H1 (cell line): ENCODE measurements at regions not wholly inside any gene's neighbourhood (a gene's known extent, or its start where the extent isn't known, plus 50 kb on each side); places are given as distances from the start of the nearest gene placed in this dataset.

Experiments
- CTCF ChIA-PET: fragments of 300-600 bp; sonication (Branson Sonifier 250); formaldehyde crosslinking; loops from one replicate; lab custom pipeline; 2021; ENCODE audit not compliant: partially characterized antibody; lab: Charles Lee
- POLR2A ChIA-PET: fragments of 300-600 bp; sonication (Branson Sonifier 250); formaldehyde crosslinking; loops from one replicate; lab custom pipeline; 2021; ENCODE audit warnings: inconsistent platforms; ENCODE audit not compliant: partially characterized antibody; lab: Charles Lee
- DNase-seq, 2 experiments: peaks; one replicate each; pipeline versions ENCODE4 v3.0.0 to v3.0.0-alpha.2; 2010 to 2022; ENCODE audit warnings: low spot score in 2 of 2, low read depth in 1 of 2, mixed read lengths in 1 of 2
- FAIRE-seq: peaks from 2 replicates; lab custom pipeline; 2011; peaks lifted over from hg19 to GRCh38; lab: Jason Lieb, UNC
- H2AFZ ChIP-seq: 2 replicates; pipeline ENCODE4 v1.8.1; 2012; ENCODE audit warnings: low read length, inconsistent platforms
- H2AK5ac ChIP-seq: 2 replicates; pipeline ENCODE4 v1.6.1; 2013; ENCODE audit warnings: low read depth, low read length
- H2BK120ac ChIP-seq: replicated peaks from 2 replicates; pipeline ENCODE3; 2013; ENCODE audit warnings: low read depth, low read length, inconsistent platforms
- H2BK12ac ChIP-seq: 2 replicates; pipeline ENCODE4 v1.6.1; 2013; ENCODE audit warnings: low read depth, low read length
- H2BK15ac ChIP-seq: 2 replicates; pipeline ENCODE4 v1.6.1; 2013; ENCODE audit warnings: low read length
- H2BK20ac ChIP-seq: 2 replicates; pipeline ENCODE4 v1.6.1; 2013; ENCODE audit warnings: low read length
- H2BK5ac ChIP-seq: 2 replicates; pipeline ENCODE4 v1.6.1; 2013; ENCODE audit warnings: low read depth, low read length
- H3K14ac ChIP-seq: 2 replicates; pipeline ENCODE4 v1.6.1; 2013; ENCODE audit warnings: inconsistent platforms; ENCODE audit not compliant: insufficient read length
- H3K18ac ChIP-seq: 2 replicates; pipeline ENCODE4 v1.6.1; 2013; ENCODE audit warnings: low read length; ENCODE audit errors: extremely low read depth
- H3K23ac ChIP-seq: 2 replicates; pipeline ENCODE4 v1.6.1; 2013; ENCODE audit warnings: inconsistent platforms; ENCODE audit not compliant: insufficient read length
- H3K23me2 ChIP-seq: 2 replicates; pipeline ENCODE4 v1.6.1; 2013; ENCODE audit warnings: low read depth, low read length
- H3K27ac ChIP-seq: 2 replicates; pipeline ENCODE4 v1.6.1; 2011; ENCODE audit warnings: low read depth, low read length, inconsistent platforms
- H3K27me3 ChIP-seq, 4 experiments: replicated peaks in 1 of 4; 1 replicate in 1 of 4; 2 replicates in 3 of 4; pipeline versions ENCODE4 v1.6.1 to v1.8.1; 2011 to 2013; ENCODE audit warnings: low read length in 3 of 4, mild to moderate bottlenecking in 3 of 4, inconsistent platforms in 2 of 4, mixed read lengths in 2 of 4, moderate library complexity in 1 of 4; ENCODE audit not compliant: control insufficient read depth in 3 of 4, insufficient read depth in 3 of 4; ENCODE audit errors: extremely low read depth in 1 of 4
- H3K36me3 ChIP-seq, 4 experiments: 2 replicates each; pipeline versions ENCODE4 v1.6.1 to v1.8.1; 2011 to 2013; ENCODE audit warnings: mild to moderate bottlenecking in 4 of 4, low read length in 3 of 4, moderate library complexity in 2 of 4, control low read depth in 1 of 4, inconsistent platforms in 1 of 4; ENCODE audit not compliant: insufficient read depth in 4 of 4, control insufficient read depth in 2 of 4
- H3K4ac ChIP-seq: replicated peaks from 2 replicates; pipeline ENCODE3; 2013; ENCODE audit warnings: low read length, low read depth, mixed read lengths, inconsistent platforms; ENCODE audit not compliant: insufficient read length
- H3K4me1 ChIP-seq, 4 experiments: replicated peaks in 1 of 4; 1 replicate in 1 of 4; 2 replicates in 3 of 4; pipeline versions ENCODE4 v1.6.1 to v1.8.1; 2011 to 2013; ENCODE audit warnings: low read length in 3 of 4, inconsistent platforms in 2 of 4, mixed read lengths in 1 of 4; ENCODE audit not compliant: insufficient read depth in 4 of 4, control insufficient read depth in 3 of 4
- H3K4me2 ChIP-seq, 2 experiments: 2 replicates each; pipeline versions ENCODE4 v1.6.1 to v1.8.1; 2011 to 2013; ENCODE audit warnings: low read depth in 2 of 2, low read length in 2 of 2, control low read depth in 1 of 2, inconsistent platforms in 1 of 2, mild to moderate bottlenecking in 1 of 2; ENCODE audit not compliant: insufficient read depth in 1 of 2
- H3K4me3 ChIP-seq, 4 experiments: fragments of 200-600, 300-600 bp in 1 of 4; sonication (generic), shearing (Covaris generic), sonication (Bioruptor Twin) in 1 of 4; 2 replicates each; pipeline versions ENCODE4 v1.5.1 to v1.8.1; 2011 to 2016; ENCODE audit warnings: low read length in 4 of 4, low read depth in 3 of 4, control low read depth in 2 of 4, inconsistent platforms in 2 of 4, mild to moderate bottlenecking in 2 of 4, mixed read lengths in 1 of 4, moderate library complexity in 1 of 4; ENCODE audit not compliant: insufficient read depth in 2 of 4; ENCODE audit errors: extremely low read depth in 1 of 4
- H3K56ac ChIP-seq: replicated peaks from 2 replicates; pipeline ENCODE3; 2013; ENCODE audit warnings: low read depth, mild to moderate bottlenecking, mixed read lengths, low read length, inconsistent platforms; ENCODE audit not compliant: insufficient read length
- H3K79me1 ChIP-seq: 2 replicates; pipeline ENCODE4 v1.6.1; 2013; ENCODE audit warnings: low read depth, low read length, control low read depth
- H3K79me2 ChIP-seq, 2 experiments: 2 replicates each; pipeline versions ENCODE4 v1.6.1 to v1.8.1; 2012 to 2013; ENCODE audit warnings: low read length in 2 of 2, mild to moderate bottlenecking in 2 of 2, inconsistent platforms in 1 of 2; ENCODE audit not compliant: insufficient read depth in 2 of 2, control insufficient read depth in 1 of 2
- H3K9ac ChIP-seq, 4 experiments: replicated peaks in 1 of 4; 1 replicate in 1 of 4; 2 replicates in 3 of 4; pipeline versions ENCODE4 v1.6.1 to v1.8.1; 2011 to 2013; ENCODE audit warnings: low read depth in 3 of 4, low read length in 3 of 4, control low read depth in 2 of 4, mild to moderate bottlenecking in 2 of 4, moderate library complexity in 2 of 4, inconsistent platforms in 1 of 4; ENCODE audit errors: extremely low read depth in 1 of 4
- H3K9me3 ChIP-seq, 2 experiments: 2 replicates each; pipeline versions ENCODE4 v1.6.1 to v1.8.1; 2012 to 2013; ENCODE audit warnings: mild to moderate bottlenecking in 2 of 2, moderate library complexity in 2 of 2, control low read depth in 1 of 2, inconsistent platforms in 1 of 2, low read depth in 1 of 2, low read length in 1 of 2, mixed read lengths in 1 of 2; ENCODE audit not compliant: insufficient read depth in 2 of 2
- H4K20me1 ChIP-seq, 2 experiments: replicated peaks in 1 of 2; 2 replicates each; pipeline versions ENCODE3 to v1.8.1; 2011 to 2013; ENCODE audit warnings: inconsistent platforms in 2 of 2, low read length in 2 of 2, mild to moderate bottlenecking in 1 of 2; ENCODE audit not compliant: insufficient read depth in 2 of 2, control insufficient read depth in 1 of 2
- H4K5ac ChIP-seq: 2 replicates; pipeline ENCODE4 v1.6.1; 2013; ENCODE audit warnings: low read length, low read depth, mixed read lengths, inconsistent platforms; ENCODE audit not compliant: insufficient read length
- H4K8ac ChIP-seq: 2 replicates; pipeline ENCODE4 v1.8.0; 2013; ENCODE audit warnings: mild to moderate bottlenecking, moderate library complexity, low read length, inconsistent platforms; ENCODE audit not compliant: insufficient read depth; ENCODE audit errors: extremely low read depth
- H4K91ac ChIP-seq: replicated peaks from 2 replicates; pipeline ENCODE3; 2013; ENCODE audit warnings: low read length, mixed read lengths, inconsistent platforms; ENCODE audit not compliant: insufficient read length
- CBX8 ChIP-seq: fragments of 300-800, 300-1000 bp; sonication (generic); IDR thresholded peaks from 2 replicates; pipeline ENCODE4 v1.7.1; 2016; ENCODE audit warnings: low read depth, low read length, borderline replicate concordance
- CHD1 ChIP-seq: IDR thresholded peaks from 2 replicates; pipeline ENCODE4 v1.6.1; 2012; ENCODE audit warnings: low read depth, low read length, improper control_type of control experiment
- CREB1 ChIP-seq: IDR thresholded peaks from 2 replicates; pipeline ENCODE4 v1.6.1; 2012; ENCODE audit warnings: inconsistent platforms
- EP300 ChIP-seq, 2 experiments: IDR thresholded peaks; 1 replicate in 1 of 2; 2 replicates in 1 of 2; pipeline ENCODE4 v1.6.1; 2011 to 2012; ENCODE audit warnings: low read depth in 2 of 2, low read length in 2 of 2, mild to moderate bottlenecking in 2 of 2, borderline replicate concordance in 1 of 2, inconsistent platforms in 1 of 2, moderate library complexity in 1 of 2
- JUN ChIP-seq: IDR thresholded peaks from 2 replicates; pipeline ENCODE4 v1.6.1; 2011; ENCODE audit warnings: low read depth, mild to moderate bottlenecking, improper control_type of control experiment, low read length
- MAFK ChIP-seq: IDR thresholded peaks from 2 replicates; pipeline ENCODE4 v1.6.1; 2012; ENCODE audit warnings: low read depth, mild to moderate bottlenecking, improper control_type of control experiment, low read length
- SIX5 ChIP-seq: IDR thresholded peaks from 2 replicates; pipeline ENCODE4 v1.6.1; 2011; ENCODE audit warnings: mild to moderate bottlenecking, low read depth, low read length
- WGBS, 2 experiments: shearing (Covaris generic) in 1 of 2; methylation state at CpG; one replicate each; pipeline versions ENCODE4 v1.1.6 to v1.1.7; 2013 to 2015; ENCODE audit warnings: low lambda C conversion rate in 2 of 2, mixed read lengths in 2 of 2, inconsistent platforms in 1 of 2, low coverage in 1 of 2, missing lambda C conversion rate in 1 of 2; ENCODE audit not compliant: insufficient replicate concordance in 2 of 2, insufficient coverage in 1 of 2, insufficient read length in 1 of 2; ENCODE audit errors: extremely low coverage in 1 of 2, missing lambda C conversion rate in 1 of 2; 5-methylcytosine and 5-hydroxymethylcytosine counted together

DNA sequence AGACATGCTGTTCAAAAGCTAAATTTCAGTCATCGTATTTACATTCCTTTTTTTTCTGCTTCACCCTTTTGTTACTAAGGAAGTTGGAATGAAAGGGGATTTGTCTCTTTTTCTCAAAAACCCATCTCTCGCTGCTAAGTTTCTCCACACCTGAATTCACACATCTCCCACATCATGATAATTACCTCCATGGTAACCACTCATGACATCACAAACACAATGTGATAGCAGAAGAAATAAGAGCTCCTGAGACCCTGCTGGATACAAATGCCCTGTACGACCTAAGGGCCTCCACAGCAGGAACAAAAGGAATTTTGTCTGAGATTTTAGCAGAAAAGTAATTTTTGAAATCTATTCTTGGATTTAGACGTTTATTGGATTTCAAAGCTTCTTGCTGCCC, 82.6 kb upstream of the GNAO1 start:
- WGBS, 2 experiments: 69% methylated on average over 4 of the region's 4 CpGs; no CpG with 5 or more reads in 1 of the 2 experiments
- no peak for TF ChIP-seq JUN
- TF ChIP-seq SIX5: no peak
- no peak for TF ChIP-seq MAFK
- TF ChIP-seq CBX8: no peak
- no peak for TF ChIP-seq CREB1
- no peak for TF ChIP-seq EP300 (IDR thresholded peaks at IDR 0.05; ENCODE audit: borderline replicate concordance in 1 of 2, low read depth in 2 of 2, low read length in 2 of 2)
- TF ChIP-seq CHD1: no peak
- H3K9me3 ChIP-seq: no peaks in the 10 kb centered on the region

More for the DNA sequence above, 82.6 kb upstream of the GNAO1 start:
- no peak overlapping the region for H3K9ac ChIP-seq
- no peak overlapping the region for H4K5ac ChIP-seq
- H2BK20ac ChIP-seq: no peak overlapping the region
- ChIA-PET POLR2A (no interaction called here), CTCF (interaction anchor here (0.7 to 1.2 kb wide), 2 partner anchors 14 to 210 kb away, joined by 3 read pairs; no protein-coding TSS in a partner anchor)
- H2BK12ac ChIP-seq: no peak overlapping the region
- no peaks in the 10 kb centered on the region for H3K79me1 ChIP-seq
- H2AK5ac ChIP-seq: no peak overlapping the region
- no peaks in the 10 kb centered on the region for H3K27me3 ChIP-seq
- no peak overlapping the region for H4K8ac ChIP-seq
- H3K79me2 ChIP-seq: no peaks in the 10 kb centered on the region
- H3K4ac ChIP-seq: no peak overlapping the region
- no peak overlapping the region for H3K18ac ChIP-seq
- no peaks in the 10 kb centered on the region for H3K23me2 ChIP-seq
- H2AFZ ChIP-seq: no peak overlapping the region
- H3K4me2 ChIP-seq: no peak overlapping the region
- H2BK15ac ChIP-seq: no peak overlapping the region
- H3K4me3 ChIP-seq: no peak overlapping the region
- no peaks in the 10 kb centered on the region for H4K20me1 ChIP-seq
- H2BK120ac ChIP-seq: no peak overlapping the region
- no peak overlapping the region for H2BK5ac ChIP-seq
- H3K4me1 ChIP-seq: peaks cover 2 to 12% (median 4%) of the 10 kb centered on the region in 4 experiments; a peak in 4 of 7 replicates
- no peak overlapping the region for H3K27ac ChIP-seq
- no peak for DNase-seq
- H3K56ac ChIP-seq: no peak overlapping the region
- H3K23ac ChIP-seq: no peak overlapping the region
- H3K36me3 ChIP-seq: no peaks in the 10 kb centered on the region
- FAIRE-seq: no peak
- H3K14ac ChIP-seq: no peak overlapping the region
- no peak overlapping the region for H4K91ac ChIP-seq
